ENCODE measurements at regions not wholly inside any gene's neighbourhood (a gene's known extent, or its start where the extent isn't known, plus 50 kb on each side); places are given as distances from the start of the nearest gene placed in this dataset.

DNA sequence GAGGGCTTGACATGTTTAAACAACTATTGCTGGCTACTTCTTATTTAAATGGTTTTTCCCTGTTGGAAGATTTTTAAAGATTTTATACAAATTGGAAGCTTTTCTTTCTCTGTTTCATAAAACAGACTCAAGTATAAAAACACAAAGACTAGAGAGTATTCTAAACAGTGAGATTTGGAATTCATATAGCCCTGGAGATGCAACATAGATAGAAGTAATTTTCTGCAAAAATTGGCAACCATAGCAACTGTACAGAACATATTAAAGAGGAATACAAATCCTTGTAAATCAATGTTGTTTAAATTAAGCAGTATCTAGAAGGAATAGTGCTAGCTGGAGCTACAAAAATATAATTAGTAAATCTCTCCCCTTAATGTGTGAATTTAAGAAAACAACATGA lies 2612.9 kb upstream of the PCDH20 start:
- no peak overlapping the region for H3K27ac ChIP-seq (ENCODE audit: low read depth in 1 of 2, low read length in 2 of 2)
- intact Hi-C loops (cut with DNase I) = no loop called here
- no peaks in the 10 kb centered on the region for H3K36me3 ChIP-seq (ENCODE audit: control insufficient read depth in 1 of 2, insufficient read depth in 2 of 2, low read length in 1 of 2)
- no peak overlapping the region for H3K4me3 ChIP-seq (ENCODE audit: low read length in 2 of 2)
- H3K9me3 ChIP-seq (ENCODE audit: control insufficient read depth, low read length) = no peaks in the 10 kb centered on the region
- no peaks in the 10 kb centered on the region for H3K4me1 ChIP-seq (ENCODE audit: control insufficient read depth in 1 of 2, insufficient read depth in 2 of 2, low read length in 2 of 2)
- ATAC-seq (ENCODE audit: low FRiP score) (no peak), DNase-seq (no peak)
- H3K27me3 ChIP-seq (ENCODE audit: control insufficient read depth in 1 of 2, insufficient read depth in 2 of 2, low read length in 1 of 2) = no peaks in the 10 kb centered on the region

DNA sequence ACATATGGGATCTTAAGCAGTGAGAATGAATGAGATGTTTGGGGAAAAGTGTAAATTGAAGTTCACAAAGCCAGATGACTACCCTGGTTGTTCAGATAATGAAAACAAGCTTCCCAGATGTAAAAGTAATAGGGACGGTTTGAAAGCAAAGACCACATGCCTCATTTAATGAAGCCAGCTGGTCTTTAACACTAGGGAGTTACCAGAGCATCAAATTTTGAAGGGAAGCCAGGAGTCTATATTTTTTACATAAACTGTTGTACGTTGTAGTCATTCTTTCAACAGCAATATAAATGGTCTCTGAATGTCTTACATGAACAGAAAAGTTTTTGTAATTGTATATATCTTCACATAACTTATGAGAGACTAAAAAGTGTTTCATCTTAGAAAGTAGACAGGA lies 2604.5 kb upstream of the PCDH20 start:
- no peak for ATAC-seq (ENCODE audit: low FRiP score)
- no peak overlapping the region for H3K4me3 ChIP-seq (ENCODE audit: low read length in 2 of 2)
- WGBS, 2 donors = 40 to 58% methylated on average over 2 of the region's 2 CpGs
- H3K4me1 ChIP-seq (ENCODE audit: control insufficient read depth in 1 of 2, insufficient read depth in 2 of 2, low read length in 2 of 2) = no peaks in the 10 kb centered on the region
- H3K27me3 ChIP-seq (ENCODE audit: control insufficient read depth in 1 of 2, insufficient read depth in 2 of 2, low read length in 1 of 2) = no peaks in the 10 kb centered on the region
- no peak for DNase-seq
- no peak overlapping the region for H3K27ac ChIP-seq (ENCODE audit: low read depth in 1 of 2, low read length in 2 of 2)
- intact Hi-C loops (cut with DNase I) = no loop called here
- no peaks in the 10 kb centered on the region for H3K36me3 ChIP-seq (ENCODE audit: control insufficient read depth in 1 of 2, insufficient read depth in 2 of 2, low read length in 1 of 2)
- H3K9me3 ChIP-seq (ENCODE audit: control insufficient read depth, low read length) = no peaks in the 10 kb centered on the region

DNA sequence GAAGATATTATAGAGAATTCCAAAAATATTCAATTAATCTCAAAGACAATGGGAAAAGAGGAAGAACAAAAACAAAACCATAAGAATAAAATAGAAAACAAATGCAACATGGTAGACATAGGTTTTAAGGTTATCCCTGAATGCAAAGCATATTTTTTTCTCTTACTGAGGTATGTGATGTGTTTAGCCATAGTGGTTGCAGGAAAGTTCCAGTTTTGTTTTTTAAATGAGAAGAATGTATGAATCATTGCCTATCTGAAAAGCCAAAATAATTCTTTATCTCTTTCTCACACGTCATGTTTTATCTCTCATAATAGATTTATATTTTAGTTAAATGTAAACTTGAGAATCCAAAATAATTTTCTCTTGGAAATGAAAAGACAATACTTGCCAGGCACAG lies 2591.7 kb upstream of the PCDH20 start:
- Histone ChIP-seq H3K4me3 (ENCODE audit: low read length in 2 of 2) (no peak overlapping the region), H3K27me3 (ENCODE audit: control insufficient read depth in 1 of 2, insufficient read depth in 2 of 2, low read length in 1 of 2) (no peaks in the 10 kb centered on the region), H3K9me3 (ENCODE audit: control insufficient read depth, low read length) (no peaks in the 10 kb centered on the region), H3K36me3 (ENCODE audit: control insufficient read depth in 1 of 2, insufficient read depth in 2 of 2, low read length in 1 of 2) (no peaks in the 10 kb centered on the region), H3K4me1 (ENCODE audit: control insufficient read depth in 1 of 2, insufficient read depth in 2 of 2, low read length in 2 of 2) (no peaks in the 10 kb centered on the region), H3K27ac (ENCODE audit: low read depth in 1 of 2, low read length in 2 of 2) (no peak overlapping the region)
- WGBS, 2 donors = 9 to 10% methylated on average over 1 of the region's 1 CpG
- ATAC-seq (ENCODE audit: low FRiP score) = no peak
- intact Hi-C loops (cut with DNase I) = no loop called here
- no peak for DNase-seq

DNA sequence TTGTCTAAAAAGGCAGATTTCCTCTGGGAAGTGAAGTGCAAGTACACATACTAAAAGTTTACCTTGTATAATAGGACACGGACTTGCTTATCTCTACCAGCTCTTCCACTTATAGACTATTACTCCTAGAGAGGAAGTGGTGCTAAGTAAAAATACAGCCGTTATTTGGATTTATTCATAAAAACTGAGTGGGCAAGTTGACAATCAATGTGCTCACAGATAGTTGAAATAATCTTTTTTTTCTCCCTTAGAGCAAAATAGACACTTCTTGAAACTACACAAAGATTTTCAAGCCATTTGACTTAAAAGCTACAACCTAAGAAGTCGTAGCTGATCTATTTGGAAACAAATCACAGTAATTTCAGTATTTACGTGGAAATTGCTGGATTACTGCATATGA lies 2584.7 kb upstream of the PCDH20 start:
- H3K27me3 ChIP-seq (ENCODE audit: control insufficient read depth in 1 of 2, insufficient read depth in 2 of 2, low read length in 1 of 2) = no peaks in the 10 kb centered on the region
- no peaks in the 10 kb centered on the region for H3K36me3 ChIP-seq (ENCODE audit: control insufficient read depth in 1 of 2, insufficient read depth in 2 of 2, low read length in 1 of 2)
- no peaks in the 10 kb centered on the region for H3K4me1 ChIP-seq (ENCODE audit: control insufficient read depth in 1 of 2, insufficient read depth in 2 of 2, low read length in 2 of 2)
- 80 to 83% methylated on average over 4 of the region's 4 CpGs for WGBS, 2 donors
- DNase-seq (no peak), ATAC-seq (ENCODE audit: low FRiP score) (no peak)
- intact Hi-C loops (cut with DNase I) = no loop called here
- H3K27ac ChIP-seq (ENCODE audit: low read depth in 1 of 2, low read length in 2 of 2) = no peak overlapping the region
- H3K9me3 ChIP-seq (ENCODE audit: control insufficient read depth, low read length) = no peaks in the 10 kb centered on the region
- no peak overlapping the region for H3K4me3 ChIP-seq (ENCODE audit: low read length in 2 of 2)

DNA sequence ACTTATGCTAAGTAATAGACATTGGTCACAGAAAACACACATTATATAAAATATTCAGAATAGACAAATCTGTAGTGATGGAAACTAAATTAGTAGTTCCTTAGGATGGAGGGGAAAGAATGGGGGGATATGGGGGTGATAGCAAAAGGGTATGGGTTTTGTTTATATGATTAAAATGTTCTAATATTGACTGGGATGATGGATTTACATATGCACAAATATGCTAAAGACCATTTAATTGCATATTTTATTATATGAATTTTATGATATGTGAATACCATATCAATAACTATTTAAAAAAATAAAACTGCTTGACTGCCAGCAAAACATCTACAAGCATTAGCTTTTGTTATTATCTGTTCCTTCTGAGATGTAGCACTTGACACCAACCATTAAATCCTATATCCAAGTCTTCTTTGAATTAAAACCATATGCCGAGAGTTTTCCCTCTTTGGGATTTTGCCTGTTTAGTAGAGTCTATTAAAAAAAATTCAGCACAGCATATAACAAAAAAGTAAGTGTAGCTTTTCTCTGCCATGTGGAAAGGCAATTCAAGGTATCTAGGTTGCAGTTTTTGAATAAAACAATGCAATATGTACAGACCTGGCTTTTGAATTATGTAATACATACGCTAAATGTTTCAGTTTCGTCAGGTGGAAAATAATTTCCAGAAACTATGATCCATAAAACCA lies 2584.1 kb upstream of the PCDH20 start:
- H3K27me3 ChIP-seq (ENCODE audit: control insufficient read depth in 1 of 2, insufficient read depth in 2 of 2, low read length in 1 of 2) = no peaks in the 10 kb centered on the region
- DNase-seq (no peak), ATAC-seq (ENCODE audit: low FRiP score) (no peak)
- 93 to 95% methylated on average over 3 of the region's 3 CpGs for WGBS, 2 donors
- H3K36me3 ChIP-seq (ENCODE audit: control insufficient read depth in 1 of 2, insufficient read depth in 2 of 2, low read length in 1 of 2) = no peaks in the 10 kb centered on the region
- H3K4me1 ChIP-seq (ENCODE audit: control insufficient read depth in 1 of 2, insufficient read depth in 2 of 2, low read length in 2 of 2) = no peaks in the 10 kb centered on the region
- H3K27ac ChIP-seq (ENCODE audit: low read depth in 1 of 2, low read length in 2 of 2) = no peak overlapping the region
- intact Hi-C loops (cut with DNase I) = no loop called here
- no peak overlapping the region for H3K4me3 ChIP-seq (ENCODE audit: low read length in 2 of 2)
- no peaks in the 10 kb centered on the region for H3K9me3 ChIP-seq (ENCODE audit: control insufficient read depth, low read length)

DNA sequence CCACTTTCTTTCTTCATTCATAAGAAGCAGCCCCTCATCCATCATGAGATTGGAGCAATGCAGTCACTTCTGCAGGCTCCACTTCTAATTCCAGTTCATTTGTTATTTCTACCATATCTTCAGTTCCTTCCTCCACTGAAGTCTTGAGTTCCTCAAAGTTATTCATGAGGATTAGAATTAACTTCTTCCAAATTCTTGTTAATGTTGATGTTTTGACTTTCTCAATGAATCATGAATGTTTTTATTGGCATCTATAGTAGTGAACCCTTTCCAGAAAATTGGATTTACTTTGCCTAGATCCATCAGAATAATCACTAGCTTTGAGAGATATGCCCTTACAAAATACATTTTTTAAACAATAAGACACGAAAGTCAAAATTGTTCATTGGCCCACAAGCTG lies 2567.7 kb upstream of the PCDH20 start:
- no peaks in the 10 kb centered on the region for H3K27me3 ChIP-seq (ENCODE audit: control insufficient read depth in 1 of 2, insufficient read depth in 2 of 2, low read length in 1 of 2)
- no peak overlapping the region for H3K4me3 ChIP-seq (ENCODE audit: low read length in 2 of 2)
- H3K36me3 ChIP-seq (ENCODE audit: control insufficient read depth in 1 of 2, insufficient read depth in 2 of 2, low read length in 1 of 2) = no peaks in the 10 kb centered on the region
- peaks cover 1% of the 10 kb centered on the region for H3K9me3 ChIP-seq (ENCODE audit: control insufficient read depth, low read length)
- intact Hi-C loops (cut with DNase I) = no loop called here
- no peak overlapping the region for H3K27ac ChIP-seq (ENCODE audit: low read depth in 1 of 2, low read length in 2 of 2)
- H3K4me1 ChIP-seq (ENCODE audit: control insufficient read depth in 1 of 2, insufficient read depth in 2 of 2, low read length in 2 of 2) = no peaks in the 10 kb centered on the region
- no peak for DNase-seq
- WGBS, 2 donors = 4 to 6% methylated on average over 1 of the region's 1 CpG
- ATAC-seq (ENCODE audit: low FRiP score) = no peak

DNA sequence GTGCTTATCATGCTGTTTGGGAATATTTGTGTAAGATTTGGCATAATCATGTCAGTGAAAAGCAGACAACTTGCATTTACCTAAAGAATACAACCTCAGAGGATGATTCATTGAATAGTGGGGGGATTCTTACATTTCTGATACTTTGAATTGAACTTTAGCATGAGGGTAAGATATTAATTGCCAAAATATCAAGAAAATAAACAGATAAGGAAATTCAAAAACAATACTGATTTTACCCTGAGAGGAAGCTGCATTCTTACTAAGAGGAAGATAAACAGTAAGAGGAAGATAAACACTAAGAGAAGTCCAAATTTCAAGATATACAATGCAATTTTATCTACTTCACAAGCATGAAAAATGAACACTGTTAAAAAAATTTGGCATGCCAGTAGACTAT lies 2564.3 kb upstream of the PCDH20 start:
- Histone ChIP-seq H3K27me3 (ENCODE audit: control insufficient read depth in 1 of 2, insufficient read depth in 2 of 2, low read length in 1 of 2) (no peaks in the 10 kb centered on the region), H3K27ac (ENCODE audit: low read depth in 1 of 2, low read length in 2 of 2) (no peak overlapping the region)
- intact Hi-C loops (cut with DNase I) = no loop called here

DNA sequence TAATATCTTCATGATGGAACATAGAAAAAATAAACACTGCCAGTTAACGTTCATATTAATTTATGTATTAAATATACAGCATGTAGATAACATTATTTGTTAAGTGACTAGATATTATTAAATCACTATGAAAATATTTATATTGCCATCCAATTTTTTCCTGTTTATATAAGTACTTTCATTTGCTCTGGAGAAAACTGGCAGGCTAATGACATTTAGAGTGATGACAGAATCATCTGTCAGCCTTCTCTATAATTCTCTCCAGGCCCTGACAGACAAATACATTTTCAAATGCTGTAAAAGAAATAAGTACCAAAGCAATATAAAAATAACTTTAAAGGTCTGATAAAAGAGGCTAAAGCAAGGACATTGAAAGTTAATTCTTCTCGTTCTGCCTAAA lies 2556.7 kb upstream of the PCDH20 start:
- intact Hi-C loops (cut with DNase I) = no loop called here
- DNase-seq (no peak), ATAC-seq (ENCODE audit: low FRiP score) (no peak)
- Histone ChIP-seq H3K27me3 (ENCODE audit: control insufficient read depth in 1 of 2, insufficient read depth in 2 of 2, low read length in 1 of 2) (no peaks in the 10 kb centered on the region), H3K27ac (ENCODE audit: low read depth in 1 of 2, low read length in 2 of 2) (no peak overlapping the region), H3K4me3 (ENCODE audit: low read length in 2 of 2) (no peak overlapping the region), H3K36me3 (ENCODE audit: control insufficient read depth in 1 of 2, insufficient read depth in 2 of 2, low read length in 1 of 2) (no peaks in the 10 kb centered on the region), H3K9me3 (ENCODE audit: control insufficient read depth, low read length) (no peaks in the 10 kb centered on the region), H3K4me1 (ENCODE audit: control insufficient read depth in 1 of 2, insufficient read depth in 2 of 2, low read length in 2 of 2) (no peaks in the 10 kb centered on the region)
- 3 to 9% methylated on average over 2 of the region's 2 CpGs for WGBS, 2 donors

More for the DNA sequence above, 2564.3 kb upstream of the PCDH20 start:
- H3K36me3 ChIP-seq (ENCODE audit: control insufficient read depth in 1 of 2, insufficient read depth in 2 of 2, low read length in 1 of 2) = no peaks in the 10 kb centered on the region
- H3K4me3 ChIP-seq (ENCODE audit: low read length in 2 of 2) = no peak overlapping the region
- H3K4me1 ChIP-seq (ENCODE audit: control insufficient read depth in 1 of 2, insufficient read depth in 2 of 2, low read length in 2 of 2) = no peaks in the 10 kb centered on the region
- DNase-seq (no peak), ATAC-seq (ENCODE audit: low FRiP score) (no peak)
- H3K9me3 ChIP-seq (ENCODE audit: control insufficient read depth, low read length) = no peaks in the 10 kb centered on the region

DNA sequence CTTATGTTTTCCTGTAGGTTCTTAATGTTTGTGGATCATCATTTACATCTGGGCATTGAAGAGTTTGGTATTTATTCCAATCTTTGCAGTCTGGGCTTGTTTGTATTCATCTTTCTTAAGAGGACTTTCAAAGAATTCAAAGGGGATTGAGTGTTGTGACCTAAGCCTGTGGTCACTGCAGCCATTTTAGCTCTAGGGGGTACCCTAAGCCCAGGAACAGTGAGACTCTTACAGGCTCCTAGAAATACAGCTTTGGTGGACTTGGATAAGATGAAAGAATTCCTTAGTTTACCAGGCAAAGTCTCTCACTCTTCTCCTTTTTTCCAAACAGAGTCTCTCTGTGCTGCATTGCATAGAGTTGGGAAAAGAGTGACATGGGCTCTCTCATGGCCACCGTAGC lies 2539.0 kb upstream of the PCDH20 start:
- no peaks in the 10 kb centered on the region for H3K27me3 ChIP-seq (ENCODE audit: control insufficient read depth in 1 of 2, insufficient read depth in 2 of 2, low read length in 1 of 2)
- no peak overlapping the region for H3K4me3 ChIP-seq (ENCODE audit: low read length in 2 of 2)
- H3K4me1 ChIP-seq (ENCODE audit: control insufficient read depth in 1 of 2, insufficient read depth in 2 of 2, low read length in 2 of 2) = no peaks in the 10 kb centered on the region
- H3K9me3 ChIP-seq (ENCODE audit: control insufficient read depth, low read length) = peaks cover 1% of the 10 kb centered on the region
- no peak overlapping the region for H3K27ac ChIP-seq (ENCODE audit: low read depth in 1 of 2, low read length in 2 of 2)
- DNase-seq (no peak), ATAC-seq (ENCODE audit: low FRiP score) (no peak)
- WGBS, 2 donors = 96% methylated on average over 1 of the region's 1 CpG
- intact Hi-C loops (cut with DNase I) = no loop called here
- H3K36me3 ChIP-seq (ENCODE audit: control insufficient read depth in 1 of 2, insufficient read depth in 2 of 2, low read length in 1 of 2) = no peaks in the 10 kb centered on the region
